Neural cell (in vitro differentiated cells): ENCODE measurements at regions not wholly inside any gene's neighbourhood (a gene's known extent, or its start where the extent isn't known, plus 50 kb on each side); places are given as distances from the start of the nearest gene placed in this dataset.

ENCODE experiments used
- H2AFZ ChIP-seq: fragments of 200-600, 300-800 bp; sonication (generic), shearing (Covaris generic); 2 replicates; pipeline ENCODE4 v1.6.0; 2014; ENCODE audit warnings: low read depth, mild to moderate bottlenecking, antibody characterized with exemption, low read length, moderate library complexity
- H3F3A ChIP-seq: fragments of 200-600 bp; shearing (Covaris generic); 2 replicates; pipeline ENCODE4 v1.6.1; 2016; ENCODE audit warnings: mild to moderate bottlenecking, moderate library complexity, mixed read lengths, antibody characterized with exemption, low read length; ENCODE audit not compliant: insufficient read depth, poor library complexity, severe bottlenecking
- H3K27ac ChIP-seq: fragments of 200-600, 300-800 bp; sonication (generic), shearing (Covaris generic); 2 replicates; pipeline ENCODE4 v1.5.1; 2014; ENCODE audit warnings: mild to moderate bottlenecking, low read length, moderate library complexity
- H3K27me3 ChIP-seq: fragments of 300-800, 200-600 bp; sonication (generic), shearing (Covaris generic); 2 replicates; pipeline ENCODE4 v1.6.0; 2014; ENCODE audit warnings: mild to moderate bottlenecking, low read depth, low read length, moderate library complexity; ENCODE audit not compliant: insufficient read depth
- H3K36me3 ChIP-seq: fragments of 300-800, 200-600 bp; sonication (generic), shearing (Covaris generic); 2 replicates; pipeline ENCODE4 v1.5.1; 2014; ENCODE audit warnings: mild to moderate bottlenecking, antibody characterized with exemption, low read length, moderate library complexity; ENCODE audit not compliant: insufficient read depth
- H3K4me2 ChIP-seq: fragments of 300-800, 200-600 bp; sonication (generic), shearing (Covaris generic); 2 replicates; pipeline ENCODE4 v1.6.0; 2014; ENCODE audit warnings: mild to moderate bottlenecking, low read length
- H3K4me3 ChIP-seq: fragments of 300-800, 200-600 bp; sonication (generic), shearing (Covaris generic); 2 replicates; pipeline ENCODE4 v1.5.1; 2014; ENCODE audit warnings: mild to moderate bottlenecking, low read length, moderate library complexity
- H3K79me2 ChIP-seq: fragments of 200-600 bp; shearing (Covaris generic); replicated peaks from 2 replicates; pipeline ENCODE4 v1.6.0; 2014; ENCODE audit warnings: mild to moderate bottlenecking, low read length, moderate library complexity; ENCODE audit not compliant: insufficient read depth
- H3K9ac ChIP-seq: fragments of 300-800, 200-600 bp; sonication (generic), shearing (Covaris generic); 2 replicates; pipeline ENCODE4 v1.6.1; 2016; ENCODE audit warnings: mild to moderate bottlenecking, low read length, mixed read lengths
- H3K9me2 ChIP-seq: fragments of 200-600 bp; shearing (Covaris generic); 2 replicates; pipeline ENCODE4 v1.6.1; 2016; ENCODE audit warnings: mild to moderate bottlenecking, low read length, mixed read lengths; ENCODE audit not compliant: insufficient read depth
- H3K9me3 ChIP-seq: fragments of 200-600, 300-800 bp; sonication (generic), shearing (Covaris generic); 2 replicates; pipeline ENCODE4 v1.6.1; 2016; ENCODE audit warnings: mild to moderate bottlenecking, mixed run types, low read length, moderate library complexity, mixed read lengths
- H4K20me1 ChIP-seq: fragments of 200-600 bp; shearing (Covaris generic); 2 replicates; pipeline ENCODE4 v1.6.1; 2016; ENCODE audit warnings: mild to moderate bottlenecking, mixed run types; ENCODE audit not compliant: insufficient read depth
- CTCF ChIP-seq: fragments of 450-650 bp; IDR thresholded peaks from 2 replicates; pipeline ENCODE4 v1.5.1; 2014; ENCODE audit warnings: antibody characterized with exemption, mild to moderate bottlenecking, moderate library complexity; ENCODE audit not compliant: poor library complexity, severe bottlenecking
- EP300 ChIP-seq: fragments of 450-650 bp; conservative IDR thresholded peaks from 2 replicates; pipeline ENCODE4 v1.6.1; 2014; ENCODE audit warnings: antibody characterized with exemption, mild to moderate bottlenecking, moderate library complexity; ENCODE audit not compliant: poor library complexity, severe bottlenecking
- EZH2 ChIP-seq: fragments of 200-600, 300-800 bp; shearing (Covaris generic), sonication (generic); IDR thresholded peaks from 2 replicates; pipeline ENCODE4 v1.6.1; 2014; ENCODE audit warnings: antibody characterized with exemption, low read length, borderline replicate concordance, mild to moderate bottlenecking; ENCODE audit not compliant: insufficient read depth, poor library complexity, severe bottlenecking
- MXI1 ChIP-seq: fragments of 450-650 bp; conservative IDR thresholded peaks from 2 replicates; pipeline ENCODE4 v1.6.1; 2014; ENCODE audit warnings: antibody characterized with exemption, mild to moderate bottlenecking; ENCODE audit not compliant: poor library complexity, severe bottlenecking
- POLR2AphosphoS5 ChIP-seq: IDR thresholded peaks from 2 replicates; pipeline ENCODE4 v1.6.1; 2012
- RAD21 ChIP-seq: fragments of 450-650 bp; conservative IDR thresholded peaks from 2 replicates; pipeline ENCODE4 v1.6.1; 2014; ENCODE audit warnings: antibody characterized with exemption, mild to moderate bottlenecking, moderate library complexity
- REST ChIP-seq: IDR thresholded peaks from 2 replicates; pipeline ENCODE4 v1.6.1; 2012; ENCODE audit warnings: borderline replicate concordance
- SMC3 ChIP-seq: fragments of 450-650 bp; conservative IDR thresholded peaks from 2 replicates; pipeline ENCODE4 v1.6.1; 2014; ENCODE audit warnings: antibody characterized with exemption, mild to moderate bottlenecking, moderate library complexity; ENCODE audit not compliant: poor library complexity
- TAF1 ChIP-seq: IDR thresholded peaks from 2 replicates; pipeline ENCODE4 v1.6.1; 2012; ENCODE audit warnings: low read depth

- H3K9ac ChIP-seq = no peak overlapping the region
- H3K27ac ChIP-seq = no peak overlapping the region
- no peak overlapping the region for H2AFZ ChIP-seq
- H3F3A ChIP-seq = no peaks in the 10 kb centered on the region
- no peaks in the 10 kb centered on the region for H3K9me3 ChIP-seq
- H3K79me2 ChIP-seq = no peaks in the 10 kb centered on the region
- no peak overlapping the region for H3K4me2 ChIP-seq
- H4K20me1 ChIP-seq = no peaks in the 10 kb centered on the region
- no peaks in the 10 kb centered on the region for H3K36me3 ChIP-seq
- TF ChIP-seq SMC3 (no peak), RAD21 (no peak), MXI1 (no peak), POLR2AphosphoS5 (no peak)
- no peaks in the 10 kb centered on the region for H3K9me2 ChIP-seq
- H3K4me3 ChIP-seq = no peak overlapping the region
- H3K27me3 ChIP-seq = no peaks in the 10 kb centered on the region
These were observed 68.7 kb upstream of the PRDX4 start for GRCh38 chrX:23598575-23598974.

GRCh38 chrX:23603501-23603900 lies 63.8 kb upstream of the PRDX4 start:
- Histone ChIP-seq H3F3A (no peaks in the 10 kb centered on the region), H3K27ac (no peak overlapping the region), H3K4me2 (no peak overlapping the region), H3K9me3 (no peaks in the 10 kb centered on the region), H3K9ac (no peak overlapping the region), H3K9me2 (no peaks in the 10 kb centered on the region), H3K36me3 (no peaks in the 10 kb centered on the region), H3K27me3 (no peaks in the 10 kb centered on the region), H3K4me3 (no peak overlapping the region), H2AFZ (no peak overlapping the region), H4K20me1 (no peaks in the 10 kb centered on the region), H3K79me2 (no peaks in the 10 kb centered on the region)
- TF ChIP-seq RAD21 (no peak), EZH2 (no peak), REST (no peak), CTCF (no peak), POLR2AphosphoS5 (no peak)

- no peaks in the 10 kb centered on the region for H3K9me3 ChIP-seq
- no peaks in the 10 kb centered on the region for H4K20me1 ChIP-seq
- no peaks in the 10 kb centered on the region for H3K36me3 ChIP-seq
- no peaks in the 10 kb centered on the region for H3F3A ChIP-seq
- H3K27me3 ChIP-seq = no peaks in the 10 kb centered on the region
- TF ChIP-seq EP300 (no peak), RAD21 (no peak), EZH2 (no peak), SMC3 (no peak), MXI1 (no peak), REST (no peak), POLR2AphosphoS5 (no peak), CTCF (no peak), TAF1 (no peak)
- H3K9ac ChIP-seq = no peak overlapping the region
- no peak overlapping the region for H3K27ac ChIP-seq
- no peaks in the 10 kb centered on the region for H3K9me2 ChIP-seq
- H3K79me2 ChIP-seq = no peaks in the 10 kb centered on the region
- H3K4me2 ChIP-seq = no peak overlapping the region
- H2AFZ ChIP-seq = no peak overlapping the region
- no peak overlapping the region for H3K4me3 ChIP-seq
These were observed 56.8 kb upstream of the PRDX4 start for GRCh38 chrX:23610495-23610894.
